Stimulated activated naive CD8-positive, alpha-beta T cell treated with anti-CD3 and anti-CD28 coated beads, Interleukin-15, amount 100 ng/mL, for 72 hours (primary cell): ENCODE measurements at regions not wholly inside any gene's neighbourhood (a gene's known extent, or its start where the extent isn't known, plus 50 kb on each side); places are given as distances from the start of the nearest gene placed in this dataset.

Experiments
- ATAC-seq: fragments of 150-1000 bp; cut with Tn5 transposase; 2 replicates; pipeline ENCODE4 v1.10.0; 2021; ENCODE audit warnings: mild to moderate bottlenecking, moderate library complexity
- DNase-seq, 2 donors: peaks; one replicate each; pipeline ENCODE4 v3.0.0; 2021 to 2022
- H3K27ac Mint-ChIP-seq, 2 donors: one replicate each; pipeline ENCODE4 v1.8.0; 2022; ENCODE audit warnings: mild to moderate bottlenecking in 2 of 2, mixed read lengths in 2 of 2, moderate library complexity in 2 of 2
- H3K27me3 Mint-ChIP-seq: one replicate; pipeline ENCODE4 v1.8.0; 2022; ENCODE audit warnings: mixed read lengths
- H3K4me1 Mint-ChIP-seq: one replicate; pipeline ENCODE4 v1.8.0; 2022; ENCODE audit warnings: mild to moderate bottlenecking, mixed read lengths
- H3K4me3 Mint-ChIP-seq, 2 donors: one replicate each; pipeline ENCODE4 v1.8.0; 2022; ENCODE audit warnings: mild to moderate bottlenecking in 2 of 2, mixed read lengths in 2 of 2, moderate library complexity in 1 of 2
- H3K9me3 Mint-ChIP-seq, 2 donors: one replicate each; pipeline ENCODE4 v1.8.0; 2022; ENCODE audit warnings: mixed read lengths in 2 of 2

GRCh38 chr5:5957737-5958136 is 420.6 kb downstream of the MED10 start:
- H3K27me3 Mint-ChIP-seq, result peaks cover 23% of the 10 kb centered on the region
- H3K4me1 Mint-ChIP-seq, result no peaks in the 10 kb centered on the region
- DNase-seq (no peak), ATAC-seq (no peak)
- H3K27ac Mint-ChIP-seq, result no peak overlapping the region
- peaks cover 6 to 8% of the 10 kb centered on the region in 2 donors for H3K9me3 Mint-ChIP-seq
- no peak overlapping the region for H3K4me3 Mint-ChIP-seq

DNA sequence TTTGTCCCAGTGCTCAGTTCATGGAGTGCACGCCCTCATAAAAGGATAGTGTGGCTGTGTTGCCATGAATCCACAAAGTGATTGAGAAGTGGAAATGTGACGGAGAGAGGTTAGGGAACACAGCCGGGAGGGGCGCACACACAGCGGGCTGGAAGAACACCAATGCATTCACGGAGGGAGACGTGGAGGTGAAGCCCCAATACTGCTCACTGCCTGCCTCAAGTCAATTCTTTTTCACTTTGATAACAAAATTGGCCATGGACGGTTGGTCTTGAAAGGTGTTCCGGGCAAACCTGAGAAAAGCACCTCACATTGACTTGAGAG is 424.1 kb downstream of the MED10 start:
- DNase-seq (no peak), ATAC-seq (no peak)
- H3K9me3 Mint-ChIP-seq, result peaks cover 8 to 11% of the 10 kb centered on the region in 2 donors
- peak overlapping the region in 1 of 2 donors; percentile 42 for H3K27ac Mint-ChIP-seq
- no peak overlapping the region for H3K4me3 Mint-ChIP-seq
- peaks cover 23% of the 10 kb centered on the region for H3K27me3 Mint-ChIP-seq
- no peaks in the 10 kb centered on the region for H3K4me1 Mint-ChIP-seq

GRCh38 chr5:5953584-5954274 is 424.6 kb downstream of the MED10 start:
- ATAC-seq (no peak), DNase-seq (no peak)
- peaks cover 23% of the 10 kb centered on the region for H3K27me3 Mint-ChIP-seq
- H3K4me1 Mint-ChIP-seq, result no peaks in the 10 kb centered on the region
- no peak overlapping the region for H3K4me3 Mint-ChIP-seq
- peaks cover 8 to 11% of the 10 kb centered on the region in 2 donors for H3K9me3 Mint-ChIP-seq
- no peak overlapping the region for H3K27ac Mint-ChIP-seq

DNA sequence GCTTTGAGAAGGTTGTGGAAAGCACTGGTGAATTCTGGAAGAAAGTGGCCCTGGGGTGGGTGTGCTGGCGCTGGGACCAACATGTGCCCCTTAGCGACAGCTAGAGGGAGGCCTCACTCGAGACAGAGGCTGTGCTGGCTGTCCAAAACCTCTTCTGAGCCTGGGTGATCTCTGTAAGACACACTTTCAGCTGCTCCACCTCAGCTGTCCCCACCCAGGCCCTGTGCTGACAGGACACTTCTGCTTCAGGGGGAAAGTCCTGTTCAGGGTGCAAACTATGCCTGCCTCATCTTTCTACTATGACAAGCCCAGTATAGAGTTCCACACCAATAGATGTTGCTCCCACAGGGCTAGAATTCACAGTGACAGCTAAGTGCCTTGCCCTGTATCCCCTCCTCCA is 426.4 kb downstream of the MED10 start:
- no peak for DNase-seq
- no peak overlapping the region for H3K27ac Mint-ChIP-seq
- H3K27me3 Mint-ChIP-seq, result peaks cover 23% of the 10 kb centered on the region
- no peak overlapping the region for H3K4me3 Mint-ChIP-seq
- H3K9me3 Mint-ChIP-seq, result peaks cover 11 to 17% of the 10 kb centered on the region in 2 donors
- ATAC-seq, result no peak
- no peaks in the 10 kb centered on the region for H3K4me1 Mint-ChIP-seq

DNA sequence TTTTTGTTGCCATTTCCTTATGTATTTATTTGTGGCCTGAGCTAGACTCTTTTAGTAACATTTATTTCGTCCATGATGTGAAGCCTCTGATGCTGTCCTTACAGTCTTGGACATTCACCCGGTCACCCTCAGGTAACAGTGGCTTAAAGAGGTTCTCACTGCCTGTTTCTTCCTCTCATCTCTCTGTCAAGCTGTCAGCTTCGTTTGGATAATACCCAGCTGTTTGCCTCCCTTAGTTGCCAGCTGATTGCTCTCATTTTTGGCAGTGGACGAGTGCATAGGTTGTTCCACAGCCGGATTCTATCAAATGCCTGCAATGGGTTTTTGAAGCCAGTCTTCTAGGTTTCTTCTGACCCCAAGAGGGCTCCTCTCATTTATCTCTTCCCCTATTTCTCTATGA is 427.7 kb downstream of the MED10 start:
- peaks cover 11 to 17% of the 10 kb centered on the region in 2 donors for H3K9me3 Mint-ChIP-seq
- no peak overlapping the region for H3K27ac Mint-ChIP-seq
- no peaks in the 10 kb centered on the region for H3K4me1 Mint-ChIP-seq
- DNase-seq (no peak), ATAC-seq (no peak)
- peaks cover 16% of the 10 kb centered on the region for H3K27me3 Mint-ChIP-seq
- H3K4me3 Mint-ChIP-seq, result no peak overlapping the region

DNA sequence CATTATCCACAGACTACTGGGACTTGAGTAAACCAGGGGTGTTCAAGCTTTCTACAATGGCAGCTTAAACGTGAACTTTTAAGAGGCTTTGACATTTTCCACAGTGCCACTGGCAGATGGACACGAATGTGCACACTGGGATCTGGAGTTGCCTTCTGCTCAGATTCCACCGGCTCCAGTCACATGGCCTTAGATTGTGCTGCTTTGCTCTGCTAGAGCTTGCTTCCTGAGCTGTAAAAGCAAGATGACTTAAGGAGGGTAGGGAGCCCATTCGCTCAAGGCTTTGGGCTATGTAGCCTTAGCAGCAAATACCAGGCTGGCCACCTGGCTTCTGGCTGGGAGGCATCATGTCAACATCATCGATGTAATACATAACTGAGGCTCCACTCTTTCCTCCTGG is 436.9 kb downstream of the MED10 start:
- peaks cover 16% of the 10 kb centered on the region for H3K27me3 Mint-ChIP-seq
- DNase-seq, result no peak
- no peak overlapping the region for H3K4me3 Mint-ChIP-seq
- H3K9me3 Mint-ChIP-seq, result no peaks in the 10 kb centered on the region
- no peak for ATAC-seq
- no peaks in the 10 kb centered on the region for H3K4me1 Mint-ChIP-seq
- no peak overlapping the region for H3K27ac Mint-ChIP-seq

DNA sequence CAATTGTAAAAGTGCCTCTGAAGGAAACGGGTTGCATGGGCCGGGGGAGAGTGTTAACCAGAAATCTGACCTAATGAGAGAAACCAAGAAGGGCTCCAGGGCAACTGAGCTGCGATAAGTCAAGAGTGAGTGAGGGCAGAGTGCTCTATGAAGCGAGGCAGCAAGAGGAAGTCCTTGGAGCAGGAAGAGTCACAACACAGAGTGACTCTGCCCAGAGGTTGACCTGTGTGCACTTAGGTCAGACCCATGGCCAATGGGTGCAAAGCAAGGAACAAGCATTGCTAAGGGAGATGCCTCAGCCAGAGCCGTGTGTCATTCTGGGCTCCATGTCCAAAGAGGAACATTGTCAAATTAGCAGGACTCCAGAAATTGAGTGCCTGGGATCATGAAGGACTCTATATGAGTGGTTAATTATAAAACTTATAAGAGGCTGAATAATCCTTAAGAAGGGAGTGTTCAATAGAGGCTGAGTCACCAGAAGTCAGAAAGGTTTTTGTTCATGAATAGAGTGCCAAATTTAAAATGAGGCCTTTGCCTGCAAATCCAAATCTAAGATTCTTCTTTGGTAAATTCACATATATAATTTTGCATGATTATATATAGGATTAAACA is 438.5 kb downstream of the MED10 start:
- peaks cover 16% of the 10 kb centered on the region for H3K27me3 Mint-ChIP-seq
- H3K4me3 Mint-ChIP-seq, result no peak overlapping the region
- H3K27ac Mint-ChIP-seq, result no peak overlapping the region
- H3K4me1 Mint-ChIP-seq, result no peaks in the 10 kb centered on the region
- ATAC-seq (no peak), DNase-seq (no peak)
- no peaks in the 10 kb centered on the region for H3K9me3 Mint-ChIP-seq

- Mint-ChIP-seq H3K9me3 (no peaks in the 10 kb centered on the region), H3K27me3 (peaks cover 8% of the 10 kb centered on the region), H3K27ac (no peak overlapping the region), H3K4me3 (no peak overlapping the region), H3K4me1 (no peaks in the 10 kb centered on the region)
- ATAC-seq (no peak), DNase-seq (no peak)
Observed at GRCh38 chr5:5933651-5934050, 444.7 kb downstream of the MED10 start.

DNA sequence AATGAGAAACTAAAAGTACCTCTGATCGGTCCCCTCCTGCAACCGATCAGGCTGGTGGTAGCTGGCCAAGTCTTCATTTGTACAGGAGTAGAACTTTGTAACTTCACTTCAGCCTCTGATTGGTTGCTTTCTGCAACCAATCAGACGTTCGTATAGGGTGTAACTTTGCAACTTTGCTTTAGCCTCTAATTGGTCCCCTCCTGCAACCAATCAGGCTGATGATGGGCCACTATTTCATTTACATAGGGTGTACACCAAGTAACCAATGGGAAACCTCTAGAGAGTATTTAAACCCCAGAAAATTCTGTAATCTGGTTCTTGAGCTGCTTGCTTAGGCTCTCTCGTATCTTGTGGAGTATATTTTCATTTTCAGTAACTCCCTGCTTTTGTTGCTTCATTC is 445.5 kb downstream of the MED10 start:
- peaks cover 5% of the 10 kb centered on the region for H3K27me3 Mint-ChIP-seq
- H3K4me1 Mint-ChIP-seq, result no peaks in the 10 kb centered on the region
- no peak overlapping the region for H3K4me3 Mint-ChIP-seq
- ATAC-seq (no peak), DNase-seq (no peak)
- no peaks in the 10 kb centered on the region for H3K9me3 Mint-ChIP-seq
- H3K27ac Mint-ChIP-seq, result no peak overlapping the region

- Mint-ChIP-seq H3K4me1 (no peaks in the 10 kb centered on the region), H3K27ac (no peak overlapping the region), H3K27me3 (no peaks in the 10 kb centered on the region), H3K9me3 (no peaks in the 10 kb centered on the region), H3K4me3 (no peak overlapping the region)
- no peak for ATAC-seq
- no peak for DNase-seq
Observed at GRCh38 chr5:5930561-5930960, 447.8 kb downstream of the MED10 start.

DNA sequence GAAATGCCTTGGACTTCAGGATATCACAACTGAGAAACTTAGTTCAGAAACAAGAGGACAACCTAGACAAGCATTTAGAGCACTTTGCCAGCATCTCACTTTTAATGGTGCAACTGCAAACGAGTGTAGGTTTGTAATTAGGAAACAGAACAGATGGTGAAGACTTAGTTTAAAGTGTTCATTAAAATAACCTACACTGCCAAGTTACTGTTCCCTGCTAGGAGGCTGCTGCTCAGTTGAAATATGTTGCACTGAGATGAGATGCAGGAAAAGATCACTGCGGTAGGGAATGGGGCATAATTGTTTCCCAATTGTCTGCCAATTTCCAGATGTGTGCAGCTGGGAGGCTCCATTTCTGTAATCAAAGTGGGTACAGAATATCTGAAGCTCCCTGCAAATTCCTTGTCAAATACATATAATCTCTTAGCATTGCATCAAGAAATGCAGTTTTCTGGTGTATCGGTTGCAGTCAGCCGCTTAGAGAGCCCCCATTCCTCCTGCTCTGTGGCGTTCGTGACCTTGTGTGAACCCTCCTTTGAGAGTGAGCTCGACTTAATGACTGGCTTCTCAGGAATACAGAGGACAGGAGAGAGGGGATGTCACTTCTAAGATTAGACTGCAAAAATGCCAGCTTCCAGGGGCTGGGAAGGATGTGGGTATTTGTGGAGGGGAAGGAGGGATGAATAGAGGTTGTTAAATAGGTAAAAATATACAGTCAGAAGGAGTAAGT is 448.9 kb downstream of the MED10 start:
- DNase-seq (no peak), ATAC-seq (no peak)
- Mint-ChIP-seq H3K9me3 (no peaks in the 10 kb centered on the region), H3K27me3 (no peaks in the 10 kb centered on the region), H3K4me1 (no peaks in the 10 kb centered on the region), H3K27ac (no peak overlapping the region), H3K4me3 (no peak overlapping the region)

DNA sequence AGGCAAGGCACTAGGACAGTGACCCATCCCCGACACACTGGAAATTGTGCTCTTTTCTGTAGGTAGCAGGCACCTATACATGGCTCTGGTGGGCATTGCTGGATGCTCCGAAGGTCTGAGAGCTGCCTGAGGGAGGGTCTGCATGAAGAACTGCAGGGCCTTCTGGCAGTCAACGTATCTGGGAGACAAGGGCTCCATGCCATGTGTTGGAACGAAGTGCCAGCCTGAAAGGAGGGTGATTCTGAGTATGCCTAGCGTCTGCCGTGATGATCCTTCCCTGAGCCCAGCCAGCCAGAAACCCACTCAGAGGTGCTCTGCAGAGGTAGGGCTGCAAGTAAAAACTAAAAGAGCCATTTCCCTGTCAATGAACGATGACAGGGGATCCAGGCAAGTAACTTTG is 453.2 kb downstream of the MED10 start:
- Mint-ChIP-seq H3K4me1 (no peaks in the 10 kb centered on the region), H3K27ac (peak overlapping the region in 1 of 2 donors; percentile 22), H3K4me3 (no peak overlapping the region), H3K9me3 (no peaks in the 10 kb centered on the region), H3K27me3 (no peaks in the 10 kb centered on the region)
- DNase-seq (no peak), ATAC-seq (no peak)

DNA sequence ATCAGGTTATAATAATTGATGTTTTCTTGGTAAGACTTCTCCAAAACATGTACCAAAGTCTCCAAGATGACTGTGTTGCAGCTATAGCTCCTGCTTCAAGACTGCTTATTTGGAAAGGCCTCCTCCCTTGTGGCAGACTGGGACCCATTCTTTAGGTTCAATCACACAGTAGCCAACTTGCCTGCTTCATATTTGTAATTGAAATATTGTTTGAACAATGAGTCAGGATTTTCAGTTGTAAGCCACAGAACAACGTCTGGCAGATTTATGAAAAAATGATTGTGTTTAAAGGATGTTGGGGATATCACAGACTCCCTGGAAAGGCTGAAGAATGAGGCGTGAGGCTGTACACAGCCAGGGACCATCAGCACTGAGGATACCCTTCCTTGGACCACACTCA is 458.9 kb downstream of the MED10 start:
- ATAC-seq, result no peak
- no peak overlapping the region for H3K27ac Mint-ChIP-seq
- no peak for DNase-seq
- H3K27me3 Mint-ChIP-seq, result no peaks in the 10 kb centered on the region
- no peak overlapping the region for H3K4me3 Mint-ChIP-seq
- no peaks in the 10 kb centered on the region for H3K9me3 Mint-ChIP-seq
- H3K4me1 Mint-ChIP-seq, result no peaks in the 10 kb centered on the region

- no peak overlapping the region for H3K4me3 Mint-ChIP-seq
- no peak overlapping the region for H3K27ac Mint-ChIP-seq
- peaks cover 27% of the 10 kb centered on the region for H3K27me3 Mint-ChIP-seq
- ATAC-seq, result no peak
- no peak for DNase-seq
- H3K4me1 Mint-ChIP-seq, result no peaks in the 10 kb centered on the region
- peaks cover 5 to 18% of the 10 kb centered on the region in 2 donors for H3K9me3 Mint-ChIP-seq
Observed at GRCh38 chr5:5906778-5907177, 471.6 kb downstream of the MED10 start.

- no peak overlapping the region for H3K4me3 Mint-ChIP-seq
- no peak overlapping the region for H3K27ac Mint-ChIP-seq
- DNase-seq (no peak), ATAC-seq (no peak)
- peaks cover 9 to 23% of the 10 kb centered on the region in 2 donors for H3K9me3 Mint-ChIP-seq
- peaks cover 25% of the 10 kb centered on the region for H3K27me3 Mint-ChIP-seq
- no peaks in the 10 kb centered on the region for H3K4me1 Mint-ChIP-seq
Observed at GRCh38 chr5:5905186-5905585, 473.2 kb downstream of the MED10 start.

GRCh38 chr5:5904113-5904512 is 474.2 kb downstream of the MED10 start:
- DNase-seq (no peak), ATAC-seq (no peak)
- peaks cover 15% of the 10 kb centered on the region for H3K27me3 Mint-ChIP-seq
- H3K9me3 Mint-ChIP-seq, result peaks cover 9 to 23% of the 10 kb centered on the region in 2 donors
- H3K27ac Mint-ChIP-seq, result no peak overlapping the region
- no peak overlapping the region for H3K4me3 Mint-ChIP-seq
- H3K4me1 Mint-ChIP-seq, result no peaks in the 10 kb centered on the region
